Endodermal cell (in vitro differentiated cells): ENCODE measurements at regions not wholly inside any gene's neighbourhood (a gene's known extent, or its start where the extent isn't known, plus 50 kb on each side); places are given as distances from the start of the nearest gene placed in this dataset.

Source experiments
- DNase-seq: peaks from one replicate; pipeline ENCODE4 v3.0.0-alpha.2; 2017
- H3K27ac ChIP-seq: 2 replicates; pipeline ENCODE4 v1.5.1; 2013; ENCODE audit warnings: mild to moderate bottlenecking, low read depth, low read length, moderate library complexity
- H3K27me3 ChIP-seq: 2 replicates; pipeline ENCODE4 v1.6.1; 2013; ENCODE audit warnings: mild to moderate bottlenecking, low read length, moderate library complexity; ENCODE audit not compliant: insufficient read depth, control insufficient read depth, poor library complexity, severe bottlenecking
- H3K36me3 ChIP-seq: 2 replicates; pipeline ENCODE4 v1.7.0; 2013; ENCODE audit warnings: mild to moderate bottlenecking, low read length, moderate library complexity; ENCODE audit not compliant: control insufficient read depth, insufficient read depth
- H3K4me1 ChIP-seq: one replicate; pipeline ENCODE4 v1.7.0; 2013; ENCODE audit warnings: low read length; ENCODE audit not compliant: control insufficient read depth, insufficient read depth
- H3K4me3 ChIP-seq: 2 replicates; pipeline ENCODE4 v1.5.1; 2013; ENCODE audit warnings: mild to moderate bottlenecking, low read length, moderate library complexity
- H3K9ac ChIP-seq: 2 replicates; pipeline ENCODE4 v1.6.1; 2013; ENCODE audit warnings: mild to moderate bottlenecking, low read length, moderate library complexity; ENCODE audit not compliant: poor library complexity, severe bottlenecking; ENCODE audit errors: extremely low read depth
- H3K9me3 ChIP-seq: 2 replicates; pipeline ENCODE4 v1.6.1; 2013; ENCODE audit warnings: mild to moderate bottlenecking, low read length, moderate library complexity; ENCODE audit not compliant: control insufficient read depth
- H3K27ac Mint-ChIP-seq: 2 replicates; pipeline ENCODE4 v1.8.0; 2020; ENCODE audit warnings: mixed read lengths
- H3K27me3 Mint-ChIP-seq: 2 replicates; pipeline ENCODE4 v1.8.0; 2021; ENCODE audit warnings: mild to moderate bottlenecking, mixed read lengths; ENCODE audit not compliant: insufficient read depth
- H3K36me3 Mint-ChIP-seq: 2 replicates; pipeline ENCODE4 v1.8.0; 2020; ENCODE audit warnings: low read depth, mixed read lengths
- H3K4me1 Mint-ChIP-seq: 2 replicates; pipeline ENCODE4 v1.8.0; 2020; ENCODE audit warnings: mixed read lengths
- H3K4me3 Mint-ChIP-seq: 2 replicates; pipeline ENCODE4 v1.8.0; 2020; ENCODE audit warnings: mild to moderate bottlenecking, moderate library complexity, mixed read lengths
- H3K9me3 Mint-ChIP-seq: 2 replicates; pipeline ENCODE4 v1.8.0; 2020; ENCODE audit warnings: mild to moderate bottlenecking, mixed read lengths
- WGBS, 2 experiments: methylation state at CpG; one replicate each; pipeline versions ENCODE4 v1.1.5 to v1.1.7; 2013; ENCODE audit warnings: missing lambda C conversion rate in 2 of 2, mixed read lengths in 1 of 2; ENCODE audit not compliant: insufficient coverage in 1 of 2, insufficient read length in 1 of 2; 5-methylcytosine and 5-hydroxymethylcytosine counted together
- TF ChIP-seq, protein P1 (sequence below): fragments of 200-600 bp; sonication (generic); conservative IDR thresholded peaks from 2 replicates; pipeline ENCODE4 v1.5.0; 2021; ENCODE audit warnings: antibody characterized with exemption, mild to moderate bottlenecking

DNA sequence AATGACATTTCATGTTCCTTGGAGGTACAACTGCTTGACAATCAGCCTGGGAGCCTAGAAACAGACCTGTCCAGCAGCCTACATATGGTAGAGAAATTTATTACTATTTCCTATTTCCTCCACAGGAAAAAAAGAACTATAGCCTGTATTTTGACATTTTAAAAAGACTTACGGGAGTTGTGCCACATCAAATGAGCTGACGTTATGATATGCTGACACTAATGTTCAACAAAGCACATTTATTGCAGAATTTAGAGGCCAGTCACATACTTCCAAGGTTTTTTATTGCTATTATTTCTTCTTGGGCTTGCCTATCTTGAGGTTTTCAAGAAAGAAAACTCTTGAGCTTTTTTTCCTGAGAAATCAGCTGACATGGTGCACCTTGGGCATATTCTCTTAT, 305.3 kb downstream of the LRIG3 start:
- no peaks in the 10 kb centered on the region for H3K9me3 ChIP-seq
- no peak overlapping the region for H3K27ac Mint-ChIP-seq
- no peaks in the 10 kb centered on the region for H3K4me1 Mint-ChIP-seq
- H3K36me3 Mint-ChIP-seq, result no peaks in the 10 kb centered on the region
- H3K27me3 ChIP-seq, result no peaks in the 10 kb centered on the region
- H3K4me3 Mint-ChIP-seq, result no peak overlapping the region
- H3K9ac ChIP-seq, result no peak overlapping the region
- no peaks in the 10 kb centered on the region for H3K9me3 Mint-ChIP-seq
- whole genome bisulfite sequencing, 2 experiments, result 88 to 95% methylated on average over 2 of the region's 2 CpGs
- no peak overlapping the region for H3K27ac ChIP-seq
- peaks cover 3% of the 10 kb centered on the region for H3K27me3 Mint-ChIP-seq
- TF ChIP-seq, protein P1, sequence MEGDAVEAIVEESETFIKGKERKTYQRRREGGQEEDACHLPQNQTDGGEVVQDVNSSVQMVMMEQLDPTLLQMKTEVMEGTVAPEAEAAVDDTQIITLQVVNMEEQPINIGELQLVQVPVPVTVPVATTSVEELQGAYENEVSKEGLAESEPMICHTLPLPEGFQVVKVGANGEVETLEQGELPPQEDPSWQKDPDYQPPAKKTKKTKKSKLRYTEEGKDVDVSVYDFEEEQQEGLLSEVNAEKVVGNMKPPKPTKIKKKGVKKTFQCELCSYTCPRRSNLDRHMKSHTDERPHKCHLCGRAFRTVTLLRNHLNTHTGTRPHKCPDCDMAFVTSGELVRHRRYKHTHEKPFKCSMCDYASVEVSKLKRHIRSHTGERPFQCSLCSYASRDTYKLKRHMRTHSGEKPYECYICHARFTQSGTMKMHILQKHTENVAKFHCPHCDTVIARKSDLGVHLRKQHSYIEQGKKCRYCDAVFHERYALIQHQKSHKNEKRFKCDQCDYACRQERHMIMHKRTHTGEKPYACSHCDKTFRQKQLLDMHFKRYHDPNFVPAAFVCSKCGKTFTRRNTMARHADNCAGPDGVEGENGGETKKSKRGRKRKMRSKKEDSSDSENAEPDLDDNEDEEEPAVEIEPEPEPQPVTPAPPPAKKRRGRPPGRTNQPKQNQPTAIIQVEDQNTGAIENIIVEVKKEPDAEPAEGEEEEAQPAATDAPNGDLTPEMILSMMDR, result no peak
- no peaks in the 10 kb centered on the region for H3K36me3 ChIP-seq
- H3K4me1 ChIP-seq, result no peaks in the 10 kb centered on the region
- DNase-seq, result no peak
- no peak overlapping the region for H3K4me3 ChIP-seq

DNA sequence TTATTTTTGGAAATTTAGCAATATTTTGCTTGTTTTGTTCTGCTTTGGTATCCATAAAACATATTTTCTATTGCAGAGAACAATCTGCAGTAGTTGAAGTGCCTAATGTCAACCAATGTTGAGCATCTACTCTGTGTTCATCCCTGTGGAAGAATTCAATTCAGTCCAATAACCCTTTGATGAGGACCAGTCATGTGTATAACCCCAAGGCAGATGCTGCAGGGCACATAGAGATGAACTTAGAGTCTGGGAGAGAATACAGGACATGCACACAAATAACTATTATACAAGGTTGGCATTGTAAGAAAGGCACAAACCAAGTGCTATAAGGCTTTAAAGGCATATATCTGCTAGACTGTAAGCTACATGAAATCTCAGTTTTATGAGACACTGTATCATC, 304.7 kb downstream of the LRIG3 start:
- TF ChIP-seq, protein P1, result no peak

DNA sequence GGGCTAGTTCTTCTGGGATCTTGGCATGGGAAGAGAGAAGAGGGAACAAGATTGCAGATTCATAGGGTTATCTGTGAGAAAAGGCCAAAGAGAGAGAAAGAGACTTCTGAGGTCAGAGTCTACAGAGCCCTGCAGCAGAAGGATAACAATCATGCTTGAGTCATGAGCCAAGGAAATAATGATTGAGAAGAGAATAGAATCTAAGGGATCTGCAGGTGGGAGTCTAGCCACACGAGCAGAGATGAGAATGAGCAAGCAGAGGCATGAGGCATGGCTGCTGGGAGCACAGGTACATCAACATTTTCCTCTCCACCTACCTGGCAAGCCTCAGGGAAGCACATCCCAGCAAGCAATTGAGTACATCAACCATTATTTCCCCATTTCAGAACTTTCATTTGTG, 303.7 kb downstream of the LRIG3 start:
- Histone ChIP-seq H3K36me3 (no peaks in the 10 kb centered on the region), H3K4me3 (no peak overlapping the region), H3K9me3 (no peaks in the 10 kb centered on the region), H3K9ac (no peak overlapping the region), H3K27ac (no peak overlapping the region), H3K4me1 (no peaks in the 10 kb centered on the region), H3K27me3 (no peaks in the 10 kb centered on the region)
- 69% methylated on average over 1 of the region's 1 CpG; no CpG with 5 or more reads in 1 of the 2 experiments for WGBS, 2 experiments
- Mint-ChIP-seq H3K9me3 (no peaks in the 10 kb centered on the region), H3K27ac (no peak overlapping the region), H3K4me1 (no peaks in the 10 kb centered on the region), H3K4me3 (no peak overlapping the region), H3K36me3 (no peaks in the 10 kb centered on the region), H3K27me3 (peaks cover 3% of the 10 kb centered on the region)
- TF ChIP-seq, protein P1, result no peak
- no peak for DNase-seq

More for the DNA sequence above, 304.7 kb downstream of the LRIG3 start:
- H3K9me3 ChIP-seq, result no peaks in the 10 kb centered on the region
- Mint-ChIP-seq H3K9me3 (no peaks in the 10 kb centered on the region), H3K27ac (no peak overlapping the region), H3K4me3 (no peak overlapping the region), H3K27me3 (peaks cover 3% of the 10 kb centered on the region), H3K4me1 (no peaks in the 10 kb centered on the region), H3K36me3 (no peaks in the 10 kb centered on the region)
- no peaks in the 10 kb centered on the region for H3K27me3 ChIP-seq
- no peak overlapping the region for H3K27ac ChIP-seq
- H3K36me3 ChIP-seq, result no peaks in the 10 kb centered on the region
- no peak for DNase-seq
- no peak overlapping the region for H3K4me3 ChIP-seq
- H3K9ac ChIP-seq, result no peak overlapping the region
- no peaks in the 10 kb centered on the region for H3K4me1 ChIP-seq
